H1 (cell line): ENCODE measurements at regions not wholly inside any gene's neighbourhood (a gene's known extent, or its start where the extent isn't known, plus 50 kb on each side); places are given as distances from the start of the nearest gene placed in this dataset.

Experiments used
- CEBPB ChIP-seq: IDR thresholded peaks from 2 replicates; pipeline ENCODE4 v1.6.1; 2012; ENCODE audit warnings: low read depth, low read length
- CTCF ChIP-seq, 3 experiments: IDR thresholded peaks; 1 replicate in 2 of 3; 2 replicates in 1 of 3; pipeline versions ENCODE4 v1.5.1 to v1.6.1; 2011; ENCODE audit warnings: low read length in 3 of 3, mild to moderate bottlenecking in 3 of 3, inconsistent platforms in 2 of 3, low read depth in 1 of 3, moderate library complexity in 1 of 3; ENCODE audit not compliant: insufficient read depth in 1 of 3; ENCODE audit errors: control extremely low read depth in 1 of 3
- GABPA ChIP-seq: IDR thresholded peaks from 2 replicates; pipeline ENCODE4 v1.6.1; 2011; ENCODE audit warnings: mild to moderate bottlenecking, low read length, moderate library complexity, borderline replicate concordance; ENCODE audit not compliant: insufficient read depth
- POLR2A ChIP-seq, 2 experiments: IDR thresholded peaks; 1 replicate in 1 of 2; 2 replicates in 1 of 2; pipeline ENCODE4 v1.6.1; 2011; ENCODE audit warnings: low read depth in 2 of 2, low read length in 2 of 2, mild to moderate bottlenecking in 2 of 2; ENCODE audit errors: control extremely low read depth in 1 of 2
- POLR2AphosphoS5 ChIP-seq: IDR thresholded peaks from 2 replicates; pipeline ENCODE4 v1.6.1; 2011; ENCODE audit warnings: low read depth, low read length
- SIX5 ChIP-seq: IDR thresholded peaks from 2 replicates; pipeline ENCODE4 v1.6.1; 2011; ENCODE audit warnings: mild to moderate bottlenecking, low read depth, low read length
- TAF1 ChIP-seq: IDR thresholded peaks from 2 replicates; pipeline ENCODE4 v1.6.1; 2011; ENCODE audit warnings: mild to moderate bottlenecking, low read depth, low read length
- TBP ChIP-seq: IDR thresholded peaks from 2 replicates; pipeline ENCODE4 v1.6.1; 2011; ENCODE audit warnings: low read depth, low read length, improper control_type of control experiment
- TCF12 ChIP-seq: IDR thresholded peaks from 2 replicates; pipeline ENCODE4 v1.6.1; 2011; ENCODE audit warnings: low read depth, mild to moderate bottlenecking, low read length
- YY1 ChIP-seq: IDR thresholded peaks from 2 replicates; pipeline ENCODE4 v1.6.1; 2011; ENCODE audit warnings: low read depth, mild to moderate bottlenecking, low read length
- TF ChIP-seq, protein P1 (sequence below): IDR thresholded peaks from 2 replicates; pipeline ENCODE4 v1.6.1; 2012; ENCODE audit warnings: inconsistent platforms

DNA sequence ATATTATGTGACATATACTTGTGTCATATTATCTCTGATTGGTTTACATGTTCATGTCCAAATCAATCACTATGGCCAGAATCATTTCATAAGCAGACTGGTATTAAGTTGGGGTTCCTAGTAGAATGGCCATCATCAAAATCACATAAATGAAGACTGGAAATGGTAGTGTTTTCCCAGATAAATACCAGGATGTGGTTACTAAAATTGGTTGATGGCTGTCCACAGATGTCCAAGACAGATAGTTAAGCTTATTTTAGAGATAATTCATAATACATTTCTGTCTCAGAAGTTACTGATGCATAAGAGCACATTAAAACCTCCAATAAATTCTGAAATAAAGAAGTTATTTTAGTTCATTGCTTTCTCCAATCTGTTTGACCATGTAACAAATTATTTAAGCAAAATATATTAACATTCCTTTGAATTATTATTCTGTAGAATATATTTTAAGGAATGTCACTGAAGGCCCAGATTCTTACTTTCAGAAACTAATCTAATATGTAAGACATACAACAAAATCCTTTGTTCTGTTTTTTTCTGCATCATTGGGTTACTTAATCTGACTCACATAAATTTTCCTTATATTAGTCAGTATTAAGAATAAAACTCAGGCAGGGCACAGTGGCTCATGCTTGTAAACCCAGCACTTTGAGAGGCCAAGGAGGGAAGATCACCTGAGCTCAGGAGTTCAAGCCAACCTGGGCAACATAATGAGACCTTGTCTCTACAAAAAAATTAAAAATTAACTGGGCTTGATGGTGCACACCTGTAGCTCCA, 483.9 kb downstream of the PTPRC start:
- TF ChIP-seq GABPA (no peak), TBP (no peak), TCF12 (no peak), CTCF (IDR thresholded peaks at IDR 0.05; ENCODE audit: control extremely low read depth in 1 of 3, insufficient read depth in 1 of 3, low read depth in 1 of 3, low read length in 3 of 3) (no peak), POLR2A (IDR thresholded peaks at IDR 0.05; ENCODE audit: control extremely low read depth in 1 of 2, low read depth in 2 of 2, low read length in 2 of 2) (no peak), TAF1 (no peak), POLR2AphosphoS5 (no peak), CEBPB (no peak), SIX5 (no peak), YY1 (no peak)
- TF ChIP-seq, protein P1, sequence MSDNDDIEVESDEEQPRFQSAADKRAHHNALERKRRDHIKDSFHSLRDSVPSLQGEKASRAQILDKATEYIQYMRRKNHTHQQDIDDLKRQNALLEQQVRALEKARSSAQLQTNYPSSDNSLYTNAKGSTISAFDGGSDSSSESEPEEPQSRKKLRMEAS = no peak
